Esophagus squamous epithelium (tissue), 5 donors: ENCODE measurements at regions not wholly inside any gene's neighbourhood (a gene's known extent, or its start where the extent isn't known, plus 50 kb on each side); places are given as distances from the start of the nearest gene placed in this dataset.

Experiments used
- DNase-seq: peaks from one replicate; lab custom pipeline; 2025; lab: John Stamatoyannopoulos, UW
- H3K27ac ChIP-seq, 4 donors: fragments of 200-600 bp; sonication (generic); one replicate each; pipeline ENCODE4 v1.5.1; 2016 to 2019; ENCODE audit warnings: mild to moderate bottlenecking in 1 of 4
- H3K27me3 ChIP-seq, 4 donors: fragments of 200-600 bp; sonication (generic); 1 replicate in 3 of 4; 2 replicates in 1 of 4; pipeline versions ENCODE4 v1.5.1 to v1.6.0; 2017 to 2021; ENCODE audit warnings: antibody characterized with exemption in 1 of 4
- H3K36me3 ChIP-seq, 3 donors: fragments of 200-600 bp; sonication (generic); one replicate each; pipeline ENCODE4 v1.5.1; 2016 to 2019
- H3K4me1 ChIP-seq, 3 donors: fragments of 200-600 bp; sonication (generic); one replicate each; pipeline ENCODE4 v1.5.1; 2017 to 2019
- H3K4me3 ChIP-seq, 4 donors: fragments of 200-600 bp; sonication (generic); 1 replicate in 3 of 4; 2 replicates in 1 of 4; pipeline ENCODE4 v1.5.1; 2016 to 2019; ENCODE audit warnings: mild to moderate bottlenecking in 2 of 4, moderate library complexity in 1 of 4
- H3K9me3 ChIP-seq, 3 donors: fragments of 200-600 bp; sonication (generic); one replicate each; pipeline ENCODE4 v1.5.1; 2016 to 2019
- CTCF ChIP-seq, 6 experiments: fragments of 450-650 bp in 4 of 6; fragments of 200-600 bp in 2 of 6; sonication (generic) in 2 of 6; IDR thresholded peaks; one replicate each; pipeline ENCODE4 v1.5.1; 2016 to 2019; ENCODE audit warnings: antibody characterized with exemption in 6 of 6, mild to moderate bottlenecking in 4 of 6, moderate library complexity in 4 of 6
- POLR2A ChIP-seq, 4 donors: fragments of 450-650 bp; IDR thresholded peaks; one replicate each; pipeline ENCODE4 v1.6.1; 2017; ENCODE audit warnings: antibody characterized with exemption in 4 of 4, mild to moderate bottlenecking in 4 of 4, moderate library complexity in 3 of 4
- WGBS, 2 donors: methylation state at CpG; one replicate each; pipeline ENCODE4 v1.1.5; 2018; 5-methylcytosine and 5-hydroxymethylcytosine counted together
- intact Hi-C: fragments of 100-400 bp; cut with DNase I; formaldehyde crosslinking; loops from one replicate; pipeline ENCODE4 v1.15.0; 2022
- donor health status: DM: yes; HTN: yes; CAD: no.

GRCh38 chr11:76298255-76298654, 82.7 kb downstream of the THAP12 start:
- Histone ChIP-seq H3K4me3 (no peak overlapping the region), H3K27ac (no peak overlapping the region), H3K27me3 (peaks cover 0 to 11% (median 0%) of the 10 kb centered on the region in 4 donors), H3K4me1 (no peaks in the 10 kb centered on the region), H3K9me3 (no peaks in the 10 kb centered on the region), H3K36me3 (no peaks in the 10 kb centered on the region)
- DNase-seq: no peak
- no peak for TF ChIP-seq CTCF (IDR thresholded peaks at IDR 0.05)
- no peak for TF ChIP-seq POLR2A (IDR thresholded peaks at IDR 0.05)
- WGBS, 2 donors: 95% methylated on average over 7 of the region's 7 CpGs; no CpG with 5 or more reads in 1 of the 2 donors
- intact Hi-C loops: no loop called here

GRCh38 chr11:76296731-76297542, 84.0 kb downstream of the THAP12 start:
- 85% methylated on average over 5 to 11 of the region's 12 CpGs for WGBS, 2 donors
- H3K4me3 ChIP-seq: no peak overlapping the region
- no peaks in the 10 kb centered on the region for H3K9me3 ChIP-seq
- H3K27ac ChIP-seq: no peak overlapping the region
- H3K27me3 ChIP-seq: peaks cover 0 to 4% (median 0%) of the 10 kb centered on the region in 4 donors
- no peak for DNase-seq
- intact Hi-C loops: no loop called here
- TF ChIP-seq CTCF (IDR thresholded peaks at IDR 0.05) (no peak), POLR2A (IDR thresholded peaks at IDR 0.05) (no peak)
- H3K4me1 ChIP-seq: no peaks in the 10 kb centered on the region
- no peaks in the 10 kb centered on the region for H3K36me3 ChIP-seq

- H3K27me3 ChIP-seq: peaks cover 0 to 4% (median 0%) of the 10 kb centered on the region in 4 donors
- WGBS, 2 donors: 56 to 73% methylated on average over 10 to 11 of the region's 11 CpGs
- H3K4me3 ChIP-seq: no peak overlapping the region
- DNase-seq: no peak
- H3K4me1 ChIP-seq: no peaks in the 10 kb centered on the region
- H3K9me3 ChIP-seq: no peaks in the 10 kb centered on the region
- no peak overlapping the region for H3K27ac ChIP-seq
- H3K36me3 ChIP-seq: no peaks in the 10 kb centered on the region
- TF ChIP-seq CTCF (IDR thresholded peaks at IDR 0.05) (no peak), POLR2A (IDR thresholded peaks at IDR 0.05) (no peak)
- intact Hi-C loops: no loop called here
Measured at GRCh38 chr11:76293189-76293631, 86.9 kb upstream of the WNT11 start.

- no peaks in the 10 kb centered on the region for H3K4me1 ChIP-seq
- 72 to 74% methylated on average over 5 to 6 of the region's 6 CpGs for WGBS, 2 donors
- H3K27ac ChIP-seq: no peak overlapping the region
- H3K9me3 ChIP-seq: no peaks in the 10 kb centered on the region
- intact Hi-C loops: no loop called here
- DNase-seq: no peak
- no peaks in the 10 kb centered on the region for H3K36me3 ChIP-seq
- no peak overlapping the region for H3K4me3 ChIP-seq
- TF ChIP-seq CTCF (IDR thresholded peaks at IDR 0.05): no peak
- TF ChIP-seq POLR2A (IDR thresholded peaks at IDR 0.05): no peak
- H3K27me3 ChIP-seq: peaks cover 0 to 4% (median 0%) of the 10 kb centered on the region in 4 donors
Measured at GRCh38 chr11:76292583-76293188, 86.4 kb upstream of the WNT11 start.
